GM12872 (cell line): ENCODE measurements at regions not wholly inside any gene's neighbourhood (a gene's known extent, or its start where the extent isn't known, plus 50 kb on each side); places are given as distances from the start of the nearest gene placed in this dataset.

Source experiments
- CTCF ChIP-seq: IDR thresholded peaks from 3 replicates; pipeline ENCODE4 v1.5.1; 2011; ENCODE audit warnings: low read depth, mild to moderate bottlenecking, low read length, moderate library complexity; ENCODE audit not compliant: insufficient read depth

GRCh38 chr7:27412164-27412563 is 169.6 kb downstream of the EVX1 start:
- TF ChIP-seq CTCF = no peak

- TF ChIP-seq CTCF = no peak
Observed at GRCh38 chr7:27418541-27418940, 175.9 kb downstream of the EVX1 start.

GRCh38 chr7:27419581-27420177 is 177.1 kb downstream of the EVX1 start:
- no peak for TF ChIP-seq CTCF

GRCh38 chr7:27420702-27421101 is 178.1 kb downstream of the EVX1 start:
- no peak for TF ChIP-seq CTCF

GRCh38 chr7:27423290-27423689 is 180.7 kb downstream of the EVX1 start:
- no peak for TF ChIP-seq CTCF

GRCh38 chr7:27423821-27424220 is 181.2 kb downstream of the EVX1 start:
- TF ChIP-seq CTCF = no peak

GRCh38 chr7:27424231-27424630 is 181.6 kb downstream of the EVX1 start:
- no peak for TF ChIP-seq CTCF
